Middle frontal gyrus (tissue), 1 donor: ENCODE measurements at regions not wholly inside any gene's neighbourhood (a gene's known extent, or its start where the extent isn't known, plus 50 kb on each side); places are given as distances from the start of the nearest gene placed in this dataset.

ENCODE experiments used
- DNase-seq: peaks from one replicate; pipeline ENCODE4 v3.0.0-alpha.2; 2015; ENCODE audit warnings: low spot score; ENCODE audit errors: extremely low spot score

DNA sequence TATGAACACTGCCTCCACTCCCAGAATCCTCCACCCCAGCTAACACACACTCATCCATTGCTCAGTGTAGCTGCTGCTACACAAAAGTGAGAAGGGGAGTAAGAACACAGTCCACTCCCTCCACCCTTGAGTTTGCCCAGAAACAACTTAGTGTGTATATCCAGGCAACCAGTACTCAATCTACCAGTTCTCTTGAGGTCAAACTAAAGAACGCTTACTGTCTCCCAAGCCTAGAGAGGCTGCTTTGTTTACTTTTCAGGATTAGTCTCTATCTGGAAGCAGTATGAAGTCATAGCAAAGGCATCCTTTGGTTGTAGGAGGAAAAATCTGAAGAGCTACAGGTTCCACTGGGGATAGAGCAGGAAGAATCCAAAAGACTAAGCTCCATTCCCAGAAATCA is 296.3 kb downstream of the KCNN2 start:
- no peak for DNase-seq

DNA sequence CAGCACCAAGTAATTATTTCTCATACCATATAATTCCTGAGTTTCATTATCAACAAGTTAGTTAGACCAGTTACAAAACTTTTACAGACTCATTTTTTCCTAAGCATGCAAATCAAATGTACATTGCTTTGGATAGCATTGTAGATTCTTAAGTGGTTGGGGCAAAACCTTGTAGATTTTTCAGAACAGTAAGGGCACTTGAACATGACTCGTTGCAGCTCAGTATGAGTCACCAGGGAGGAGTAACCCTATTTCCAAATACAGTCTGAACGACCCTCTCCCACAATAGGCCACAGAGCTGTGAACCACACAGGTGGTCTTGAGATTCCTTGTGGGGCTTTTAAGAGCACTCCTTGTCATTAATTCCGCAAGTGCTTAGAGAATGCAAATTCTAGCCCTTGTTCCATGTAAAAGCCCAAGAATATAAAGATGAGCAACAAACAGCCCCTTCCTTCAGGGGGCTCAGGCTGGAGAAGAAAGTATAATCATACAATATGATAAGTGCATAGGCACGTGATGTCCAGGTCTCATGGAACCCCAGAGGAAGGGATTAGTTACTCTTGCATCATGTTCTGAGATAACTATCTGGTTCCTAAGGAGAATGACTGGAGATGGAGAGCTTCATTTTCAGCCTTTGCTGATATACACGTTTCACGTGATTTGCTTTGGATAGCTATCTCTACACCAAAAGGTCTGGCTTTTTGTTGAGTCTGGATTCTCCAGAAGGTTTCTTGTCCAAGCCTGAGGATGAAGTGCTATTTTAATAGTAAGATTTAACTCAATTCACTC is 295.7 kb downstream of the KCNN2 start:
- DNase-seq: no peak

DNA sequence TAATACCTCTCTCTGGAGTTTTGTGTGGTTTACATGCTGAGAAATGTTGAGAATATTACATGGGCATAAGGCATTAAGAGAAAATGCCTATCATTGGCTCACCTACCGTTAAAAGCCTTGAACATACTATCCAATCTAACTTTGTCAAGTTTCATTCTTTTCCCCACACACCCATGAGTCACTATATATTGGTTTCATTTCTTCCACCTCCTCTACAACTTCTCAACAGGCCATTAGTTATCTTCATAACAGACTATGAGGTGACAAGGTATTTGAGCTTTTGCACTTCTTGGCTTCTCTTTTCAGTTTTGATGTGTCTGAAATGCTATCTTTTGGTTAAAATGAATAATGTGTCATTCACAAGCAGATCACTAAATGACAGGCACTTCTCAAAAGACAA is 288.0 kb downstream of the KCNN2 start:
- no peak for DNase-seq

DNA sequence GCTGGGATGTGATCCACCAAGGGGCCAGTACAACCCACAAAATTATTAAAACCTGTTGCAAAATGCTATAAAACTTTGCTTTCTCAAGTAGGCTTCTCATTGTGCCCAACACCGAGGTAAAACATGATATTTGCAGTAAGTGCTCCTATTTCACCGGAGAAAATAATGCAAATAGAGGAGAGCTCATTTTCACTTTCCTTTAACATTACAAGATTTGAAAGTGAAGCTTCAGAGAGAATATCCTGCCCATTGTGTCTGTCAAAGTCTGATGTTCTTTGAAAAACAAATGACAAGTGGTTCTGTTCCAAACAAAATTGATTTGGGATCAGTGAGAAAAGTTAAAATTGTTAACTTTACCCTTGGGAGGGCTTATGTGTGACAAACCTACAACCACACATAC is 287.1 kb downstream of the KCNN2 start:
- DNase-seq: no peak

DNA sequence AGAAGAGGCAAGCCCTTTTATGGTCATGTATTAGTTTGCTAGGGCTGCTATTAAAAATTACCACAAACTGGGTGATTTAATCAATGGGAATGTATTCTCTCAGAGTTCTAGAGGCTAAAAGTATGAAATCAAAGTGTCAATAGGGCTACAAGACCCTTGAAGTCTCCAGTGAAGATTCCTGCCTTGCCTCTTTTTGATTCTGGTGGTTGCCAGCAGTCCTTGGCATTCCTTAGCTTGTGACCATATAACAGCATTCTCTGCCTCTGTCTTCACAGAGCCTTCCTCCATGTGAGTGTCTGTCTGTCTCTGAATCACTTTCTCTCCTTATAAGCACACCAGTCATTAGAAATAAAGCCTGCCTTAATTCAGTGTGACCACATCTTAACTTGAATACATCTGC is 282.7 kb downstream of the KCNN2 start:
- DNase-seq: no peak

DNA sequence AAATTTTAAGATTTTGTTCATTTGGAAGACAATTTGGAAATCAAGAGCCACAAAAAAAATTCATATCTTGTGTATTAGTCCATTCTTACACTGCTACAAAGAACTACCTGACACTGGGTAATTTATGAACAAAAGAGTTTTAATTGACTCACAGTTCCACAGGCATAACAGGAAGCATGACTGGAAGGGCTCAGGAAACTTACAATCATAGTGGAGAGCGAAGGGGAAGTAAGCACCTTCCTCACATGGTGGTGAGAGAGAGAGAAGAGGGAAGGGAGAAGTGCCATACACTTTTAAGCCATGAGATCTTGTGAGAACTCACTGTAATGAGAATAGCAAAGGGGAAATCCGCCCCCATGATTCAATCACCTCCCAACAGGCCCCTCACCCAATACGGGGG is 274.4 kb downstream of the KCNN2 start:
- no peak for DNase-seq

DNA sequence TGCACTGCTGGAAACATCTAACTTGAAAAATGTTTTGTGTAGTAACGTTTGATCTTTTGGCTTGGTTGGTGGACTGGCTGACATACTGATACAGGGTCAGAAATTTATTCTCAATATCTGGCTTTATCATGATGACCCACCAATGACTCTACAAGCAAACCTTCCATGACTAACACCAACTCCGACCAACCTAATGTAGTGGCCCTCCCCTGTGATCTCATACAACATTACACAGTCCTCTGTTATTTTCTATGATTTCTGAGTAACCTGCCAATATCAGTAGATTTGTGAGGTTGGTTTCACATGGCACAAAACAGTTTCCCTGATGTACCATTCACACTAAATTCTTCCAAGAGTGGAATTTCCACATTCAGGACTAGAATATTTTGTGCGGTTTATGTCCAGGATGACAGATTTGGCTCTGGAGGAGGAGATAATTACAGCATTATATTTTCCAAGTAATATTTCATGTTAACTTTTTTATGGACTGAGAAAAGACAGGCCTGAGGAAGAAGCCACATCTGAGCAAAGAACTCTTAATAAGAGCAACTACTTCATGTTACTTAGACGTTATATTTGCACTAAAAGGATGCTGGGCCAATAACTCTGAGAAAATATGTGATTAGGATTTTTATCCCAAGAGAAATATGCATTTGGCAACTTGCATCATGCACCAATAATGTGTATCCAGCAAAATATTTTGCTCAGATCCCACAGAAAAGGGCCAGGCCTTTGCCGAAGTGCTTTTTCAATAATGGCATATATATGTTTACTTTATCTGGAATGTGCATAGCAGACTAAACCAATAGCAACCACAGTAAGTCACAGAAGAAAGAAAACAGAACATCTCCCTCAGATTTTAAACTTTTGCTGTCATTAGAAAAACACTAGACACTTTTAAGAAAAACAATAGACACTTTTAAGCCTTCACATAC is 273.4 kb downstream of the KCNN2 start:
- no peak for DNase-seq

DNA sequence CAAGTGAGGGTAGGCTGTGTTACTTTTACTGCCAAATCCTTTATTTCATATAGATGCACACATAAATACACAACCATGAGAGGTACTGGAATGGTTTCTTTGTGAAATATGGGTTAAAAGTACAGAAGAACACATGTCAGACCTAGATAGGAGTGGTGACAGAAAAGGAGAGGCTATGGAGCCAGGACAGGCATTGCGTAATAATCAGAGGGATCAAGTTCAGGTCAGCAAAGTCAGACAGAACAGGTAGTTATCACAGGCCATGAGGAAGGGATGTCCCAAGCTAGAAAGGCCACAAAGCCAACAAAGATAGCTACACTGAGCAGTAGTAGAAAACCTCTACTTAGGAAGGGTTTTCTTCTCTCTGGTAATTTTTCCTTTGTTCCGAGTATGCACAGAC is 272.6 kb downstream of the KCNN2 start:
- DNase-seq: no peak

DNA sequence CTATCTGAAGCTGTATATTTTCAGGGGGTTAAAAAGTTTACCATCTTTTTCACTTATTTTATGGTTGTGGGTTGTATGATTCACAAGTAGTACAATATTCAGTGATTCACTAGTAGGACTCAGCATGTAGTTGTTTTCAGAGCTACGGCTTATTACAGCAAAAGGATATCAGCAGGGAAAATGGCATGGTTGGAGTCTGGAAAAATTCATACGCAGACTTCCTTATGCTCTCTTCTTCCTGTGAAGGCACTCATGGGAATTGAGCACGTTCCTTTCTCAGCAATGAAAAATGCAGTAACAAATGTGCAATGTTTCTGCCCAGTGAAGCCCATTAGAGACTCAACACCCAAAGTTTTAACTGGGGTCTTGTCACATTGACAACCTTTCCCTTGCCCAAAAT is 250.5 kb downstream of the KCNN2 start:
- DNase-seq: no peak

DNA sequence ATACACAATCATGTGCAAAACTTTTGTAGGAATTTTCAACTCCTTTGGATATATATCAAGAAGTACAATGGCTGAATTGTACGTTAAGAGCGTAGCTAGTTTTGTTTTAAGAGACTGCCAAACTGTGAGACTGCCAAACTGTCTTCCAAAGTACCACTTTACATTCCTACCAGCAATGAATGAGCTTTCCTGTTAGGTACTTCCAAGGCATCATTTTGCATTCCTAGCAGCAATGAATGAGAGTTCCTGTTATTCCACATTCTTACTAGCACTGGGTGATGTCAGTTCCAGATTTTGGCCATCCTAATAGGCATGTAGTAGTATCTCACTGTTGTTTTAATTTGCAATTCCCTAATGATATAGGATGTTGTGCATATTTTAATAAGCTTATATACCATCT is 219.3 kb downstream of the KCNN2 start:
- DNase-seq: no peak

DNA sequence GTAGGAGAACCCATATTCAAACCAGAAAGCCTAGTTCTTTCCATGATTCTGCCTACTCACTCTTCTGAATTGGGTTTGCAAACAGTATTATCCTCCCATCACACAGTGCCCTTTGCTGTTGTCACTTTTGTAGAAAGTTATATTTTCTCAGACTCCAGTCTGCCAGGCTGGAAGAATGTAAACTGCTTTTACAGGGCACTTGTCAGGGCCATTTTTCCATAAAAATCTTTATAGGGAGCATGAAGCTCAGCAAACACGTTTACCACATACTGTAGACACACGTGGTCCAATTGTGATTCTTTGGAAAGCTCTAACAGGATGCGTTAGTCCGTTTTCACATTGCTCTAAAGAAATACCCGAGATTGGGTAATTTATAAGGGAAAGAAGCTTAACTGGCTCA is 204.0 kb downstream of the KCNN2 start:
- no peak for DNase-seq

DNA sequence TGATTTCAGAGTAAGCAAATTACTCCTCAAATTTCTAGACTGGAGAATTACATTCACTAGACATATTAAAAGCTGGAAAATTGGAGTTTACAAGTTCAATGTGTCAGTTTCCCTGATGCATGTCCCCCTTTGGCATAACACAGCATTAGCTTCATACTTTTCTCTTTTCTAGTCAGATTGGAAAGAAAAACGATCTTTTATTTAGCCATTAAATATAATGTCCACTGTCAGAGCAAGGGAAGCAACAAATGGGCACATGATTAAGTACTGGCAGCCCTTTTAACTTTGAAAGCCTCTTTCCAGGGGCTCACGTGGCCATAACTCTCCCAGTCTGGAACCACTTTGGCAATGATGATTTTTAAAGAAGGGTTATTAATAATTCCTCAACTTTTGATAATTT is 203.3 kb downstream of the KCNN2 start:
- DNase-seq: no peak

DNA sequence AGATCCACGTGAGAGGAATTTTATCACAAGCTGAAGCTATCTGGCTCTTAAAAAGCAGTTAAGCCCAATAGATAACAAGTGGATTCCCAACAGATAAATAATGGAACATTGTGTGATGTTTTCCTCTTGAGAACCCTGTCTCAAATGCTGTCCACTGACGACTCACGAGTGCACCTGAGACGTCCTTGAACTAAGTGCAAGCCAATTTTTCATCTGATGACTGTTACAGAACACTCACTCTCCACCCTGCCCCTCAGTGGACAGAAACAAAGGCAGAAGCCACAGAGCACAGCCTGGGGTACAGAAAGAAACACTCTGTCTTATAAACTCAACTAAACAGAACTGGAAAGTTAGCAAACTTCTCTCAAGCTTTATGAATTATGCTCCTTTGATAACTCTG is 199.5 kb downstream of the KCNN2 start:
- DNase-seq: no peak
